Activated naive CD4-positive, alpha-beta T cell treated with anti-CD3 and anti-CD28 coated beads for 36 hours (primary cell): ENCODE measurements at regions not wholly inside any gene's neighbourhood (a gene's known extent, or its start where the extent isn't known, plus 50 kb on each side); places are given as distances from the start of the nearest gene placed in this dataset.

Source experiments
- CTCF ChIA-PET: fragments of 350-600 bp; sonication (Branson Sonifier 250); formaldehyde crosslinking; loops from one replicate; lab custom pipeline; 2021; ENCODE audit warnings: antibody characterized with exemption; lab: Charles Lee
- DNase-seq: peaks from one replicate; pipeline ENCODE4 v3.0.0-alpha.2; 2020
- H3K27ac Mint-ChIP-seq: one replicate; pipeline ENCODE4 v1.8.0; 2021; ENCODE audit warnings: mild to moderate bottlenecking, mixed read lengths
- H3K27me3 Mint-ChIP-seq: one replicate; pipeline ENCODE4 v1.8.0; 2021; ENCODE audit warnings: low read depth, mixed read lengths
- H3K36me3 Mint-ChIP-seq: one replicate; pipeline ENCODE4 v1.8.0; 2021; ENCODE audit warnings: low read depth, mixed read lengths
- H3K4me1 Mint-ChIP-seq: one replicate; pipeline ENCODE4 v1.8.0; 2021; ENCODE audit warnings: low read depth, mixed read lengths
- H3K4me3 Mint-ChIP-seq: one replicate; pipeline ENCODE4 v1.8.0; 2021; ENCODE audit warnings: mild to moderate bottlenecking, moderate library complexity, mixed read lengths
- H3K9me3 Mint-ChIP-seq: one replicate; pipeline ENCODE4 v1.8.0; 2021; ENCODE audit warnings: mixed read lengths
- intact Hi-C: fragments of 100-400 bp; cut with micrococcal nuclease; formaldehyde crosslinking; loops from one replicate; pipeline ENCODE4 v1.15.1; 2023

- DNase-seq = no peak
- Mint-ChIP-seq H3K27me3 (no peaks in the 10 kb centered on the region), H3K4me1 (no peaks in the 10 kb centered on the region), H3K27ac (no peak overlapping the region), H3K9me3 (peaks cover 15% of the 10 kb centered on the region), H3K36me3 (no peaks in the 10 kb centered on the region), H3K4me3 (no peak overlapping the region)
- CTCF ChIA-PET = no interaction called here
- intact Hi-C loops = no loop called here
These were observed 277.6 kb upstream of the SORCS1 start for GRCh38 chr10:107442035-107442505.

- DNase-seq = no peak
- Mint-ChIP-seq H3K27me3 (no peaks in the 10 kb centered on the region), H3K36me3 (no peaks in the 10 kb centered on the region), H3K27ac (no peak overlapping the region), H3K4me3 (no peak overlapping the region), H3K9me3 (peaks cover 17% of the 10 kb centered on the region), H3K4me1 (no peaks in the 10 kb centered on the region)
- intact Hi-C loops = no loop called here
- CTCF ChIA-PET = no interaction called here
These were observed 276.2 kb upstream of the SORCS1 start for GRCh38 chr10:107440741-107441140.

- Mint-ChIP-seq H3K4me3 (no peak overlapping the region), H3K9me3 (peaks cover 12% of the 10 kb centered on the region), H3K27ac (no peak overlapping the region), H3K4me1 (no peaks in the 10 kb centered on the region), H3K36me3 (no peaks in the 10 kb centered on the region), H3K27me3 (no peaks in the 10 kb centered on the region)
- CTCF ChIA-PET = no interaction called here
- no peak for DNase-seq
- intact Hi-C loops = no loop called here
These were observed 273.4 kb upstream of the SORCS1 start for GRCh38 chr10:107437921-107438320.

GRCh38 chr10:107436568-107436967 is 272.1 kb upstream of the SORCS1 start:
- H3K4me3 Mint-ChIP-seq = no peak overlapping the region
- DNase-seq = no peak
- H3K27ac Mint-ChIP-seq = no peak overlapping the region
- intact Hi-C loops = no loop called here
- peaks cover 12% of the 10 kb centered on the region for H3K9me3 Mint-ChIP-seq
- CTCF ChIA-PET = interaction anchor here (0.6 kb wide), 1 partner anchor 626 kb away, joined by 3 read pairs; no protein-coding TSS in a partner anchor
- no peaks in the 10 kb centered on the region for H3K27me3 Mint-ChIP-seq
- no peaks in the 10 kb centered on the region for H3K36me3 Mint-ChIP-seq
- H3K4me1 Mint-ChIP-seq = no peaks in the 10 kb centered on the region

GRCh38 chr10:107434854-107435253 is 270.3 kb upstream of the SORCS1 start:
- Mint-ChIP-seq H3K27me3 (no peaks in the 10 kb centered on the region), H3K4me1 (no peaks in the 10 kb centered on the region), H3K9me3 (peaks cover 6% of the 10 kb centered on the region), H3K27ac (no peak overlapping the region), H3K36me3 (no peaks in the 10 kb centered on the region), H3K4me3 (no peak overlapping the region)
- intact Hi-C loops = no loop called here
- no peak for DNase-seq
- CTCF ChIA-PET = no interaction called here

- CTCF ChIA-PET = interaction anchor here (0.8 kb wide), 1 partner anchor 11 kb away, joined by 3 read pairs; no protein-coding TSS in a partner anchor
- intact Hi-C loops = no loop called here
These were observed 269.7 kb upstream of the SORCS1 start for GRCh38 chr10:107434201-107434600.

GRCh38 chr10:107433605-107434004 is 269.1 kb upstream of the SORCS1 start:
- Mint-ChIP-seq H3K27me3 (no peaks in the 10 kb centered on the region), H3K9me3 (peaks cover 6% of the 10 kb centered on the region), H3K27ac (no peak overlapping the region), H3K4me1 (no peaks in the 10 kb centered on the region), H3K36me3 (no peaks in the 10 kb centered on the region), H3K4me3 (no peak overlapping the region)
- intact Hi-C loops = no loop called here
- CTCF ChIA-PET = interaction anchor here (0.7 to 0.8 kb wide), 2 partner anchors 12 to 117 kb away, joined by 3 to 4 read pairs; no protein-coding TSS in a partner anchor
- no peak for DNase-seq

More at GRCh38 chr10:107434201-107434600, 269.7 kb upstream of the SORCS1 start:
- H3K27me3 Mint-ChIP-seq = no peaks in the 10 kb centered on the region
- H3K27ac Mint-ChIP-seq = no peak overlapping the region
- no peak overlapping the region for H3K4me3 Mint-ChIP-seq
- no peaks in the 10 kb centered on the region for H3K36me3 Mint-ChIP-seq
- no peaks in the 10 kb centered on the region for H3K4me1 Mint-ChIP-seq
- peaks cover 6% of the 10 kb centered on the region for H3K9me3 Mint-ChIP-seq
- no peak for DNase-seq

- Mint-ChIP-seq H3K9me3 (peaks cover 2% of the 10 kb centered on the region), H3K4me3 (no peak overlapping the region), H3K27me3 (no peaks in the 10 kb centered on the region), H3K36me3 (no peaks in the 10 kb centered on the region), H3K4me1 (no peaks in the 10 kb centered on the region), H3K27ac (no peak overlapping the region)
- intact Hi-C loops = no loop called here
- DNase-seq = no peak
- CTCF ChIA-PET = no interaction called here
These were observed 265.9 kb upstream of the SORCS1 start for GRCh38 chr10:107430446-107430845.

GRCh38 chr10:107427016-107427415 is 262.5 kb upstream of the SORCS1 start:
- H3K4me1 Mint-ChIP-seq = no peaks in the 10 kb centered on the region
- CTCF ChIA-PET = no interaction called here
- no peaks in the 10 kb centered on the region for H3K36me3 Mint-ChIP-seq
- H3K27me3 Mint-ChIP-seq = no peaks in the 10 kb centered on the region
- no peak overlapping the region for H3K27ac Mint-ChIP-seq
- DNase-seq = no peak
- no peak overlapping the region for H3K4me3 Mint-ChIP-seq
- intact Hi-C loops = no loop called here
- H3K9me3 Mint-ChIP-seq = peaks cover 3% of the 10 kb centered on the region

- no peaks in the 10 kb centered on the region for H3K4me1 Mint-ChIP-seq
- intact Hi-C loops = no loop called here
- no peaks in the 10 kb centered on the region for H3K27me3 Mint-ChIP-seq
- H3K36me3 Mint-ChIP-seq = no peaks in the 10 kb centered on the region
- no peak overlapping the region for H3K27ac Mint-ChIP-seq
- no peak for DNase-seq
- no peak overlapping the region for H3K4me3 Mint-ChIP-seq
- peaks cover 3% of the 10 kb centered on the region for H3K9me3 Mint-ChIP-seq
- CTCF ChIA-PET = no interaction called here
These were observed 261.5 kb upstream of the SORCS1 start for GRCh38 chr10:107425931-107426553.

- CTCF ChIA-PET = no interaction called here
- no peaks in the 10 kb centered on the region for H3K36me3 Mint-ChIP-seq
- no peak overlapping the region for H3K4me3 Mint-ChIP-seq
- H3K4me1 Mint-ChIP-seq = no peaks in the 10 kb centered on the region
- no peak overlapping the region for H3K27ac Mint-ChIP-seq
- H3K9me3 Mint-ChIP-seq = peaks cover 3% of the 10 kb centered on the region
- no peaks in the 10 kb centered on the region for H3K27me3 Mint-ChIP-seq
- intact Hi-C loops = no loop called here
- no peak for DNase-seq
These were observed 260.1 kb upstream of the SORCS1 start for GRCh38 chr10:107424628-107425027.

- intact Hi-C loops = no loop called here
- H3K4me3 Mint-ChIP-seq = no peak overlapping the region
- DNase-seq = no peak
- no peak overlapping the region for H3K27ac Mint-ChIP-seq
- no peaks in the 10 kb centered on the region for H3K36me3 Mint-ChIP-seq
- CTCF ChIA-PET = no interaction called here
- peaks cover 3% of the 10 kb centered on the region for H3K9me3 Mint-ChIP-seq
- no peaks in the 10 kb centered on the region for H3K27me3 Mint-ChIP-seq
- no peaks in the 10 kb centered on the region for H3K4me1 Mint-ChIP-seq
These were observed 259.4 kb upstream of the SORCS1 start for GRCh38 chr10:107423903-107424302.

GRCh38 chr10:107422681-107423080 is 258.2 kb upstream of the SORCS1 start:
- CTCF ChIA-PET = no interaction called here
- intact Hi-C loops = no loop called here
- H3K27me3 Mint-ChIP-seq = no peaks in the 10 kb centered on the region
- no peaks in the 10 kb centered on the region for H3K4me1 Mint-ChIP-seq
- H3K36me3 Mint-ChIP-seq = no peaks in the 10 kb centered on the region
- H3K27ac Mint-ChIP-seq = no peak overlapping the region
- DNase-seq = no peak
- H3K4me3 Mint-ChIP-seq = no peak overlapping the region
- H3K9me3 Mint-ChIP-seq = peaks cover 3% of the 10 kb centered on the region
